ENCODE measurements at regions not wholly inside any gene's neighbourhood (a gene's known extent, or its start where the extent isn't known, plus 50 kb on each side); places are given as distances from the start of the nearest gene placed in this dataset.

GRCh38 chr7:118114175-118114574, 69.8 kb upstream of the LSM8 start:
- TF ChIP-seq CTCF (IDR thresholded peaks at IDR 0.05), result no peak
- no peak for TF ChIP-seq POLR2A (IDR thresholded peaks at IDR 0.05)

Data from adrenal gland (tissue), 5 donors.